Cardiac fibroblast (primary cell): ENCODE measurements at regions not wholly inside any gene's neighbourhood (a gene's known extent, or its start where the extent isn't known, plus 50 kb on each side); places are given as distances from the start of the nearest gene placed in this dataset.
"Not testable (repeated sequence)": the region's sequence is repeated elsewhere in the genome, so short reads cannot be mapped to it uniquely, and the experiment has no call there.

Experiments used
- DNase-seq, 2 donors: peaks; one replicate each; pipeline versions ENCODE4 v3.0.0 to v3.0.0-alpha.2; 2010; ENCODE audit warnings: low read depth in 2 of 2
- H3K4me3 ChIP-seq, 2 donors: replicated peaks in 1 of 2; 1 replicate in 1 of 2; 2 replicates in 1 of 2; pipeline ENCODE4 v1.5.1; 2011; ENCODE audit warnings: low read depth in 2 of 2, low read length in 2 of 2, mild to moderate bottlenecking in 2 of 2, moderate library complexity in 1 of 2
- CTCF ChIP-seq: IDR thresholded peaks from one replicate; pipeline ENCODE4 v1.5.1; 2011; ENCODE audit warnings: low read depth, mild to moderate bottlenecking, low read length, inconsistent platforms

GRCh38 chr4:132445386-132445785 is 703.7 kb upstream of the PCDH10 start:
- DNase-seq, result no peak
- TF ChIP-seq CTCF, result no peak
- H3K4me3 ChIP-seq, result no peak overlapping the region

- DNase-seq, H3K4me3 ChIP-seq: not testable (repeated sequence)
These were observed 691.1 kb upstream of the PCDH10 start for GRCh38 chr4:132457987-132458386.

DNA sequence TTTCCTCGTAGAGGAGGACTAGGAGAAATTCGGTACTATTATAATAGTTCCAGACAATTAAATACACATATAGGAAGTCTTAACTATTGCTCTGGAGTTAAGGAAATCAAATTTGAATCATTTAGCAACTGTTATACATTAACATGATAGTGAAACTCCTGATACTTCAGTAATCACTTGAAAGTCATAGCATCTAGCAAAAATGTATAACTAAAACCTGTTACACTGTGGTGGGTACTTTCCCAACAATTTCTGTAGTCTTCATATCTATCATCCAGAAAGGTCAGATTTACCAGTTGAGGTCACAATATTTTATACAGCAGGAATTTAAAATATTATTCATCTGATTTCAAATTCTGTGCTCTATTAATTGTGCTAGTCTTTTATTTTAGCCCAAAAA is 669.6 kb upstream of the PCDH10 start:
- no peak for TF ChIP-seq CTCF
- DNase-seq, result no peak
- no peak overlapping the region for H3K4me3 ChIP-seq

DNA sequence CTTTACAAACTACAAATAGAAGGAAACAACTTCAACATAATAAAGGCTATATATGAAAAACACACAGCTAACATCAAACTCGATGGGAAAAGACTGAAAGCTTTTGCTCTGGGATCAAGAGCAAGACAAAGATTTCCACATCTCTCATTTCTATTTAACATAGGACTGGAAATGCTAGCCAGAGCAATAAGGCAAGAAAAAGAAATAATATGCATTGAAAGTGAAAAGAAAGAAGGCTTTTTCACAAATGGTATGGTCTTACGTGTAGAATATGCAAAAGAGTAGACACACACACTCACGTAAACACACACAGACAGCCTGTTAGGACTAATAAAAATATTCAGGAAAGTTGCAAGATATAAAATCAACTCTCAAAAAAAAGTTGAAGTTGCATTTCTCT is 660.5 kb upstream of the PCDH10 start:
- no peak for TF ChIP-seq CTCF
- no peak for DNase-seq
- H3K4me3 ChIP-seq, result no peak overlapping the region

DNA sequence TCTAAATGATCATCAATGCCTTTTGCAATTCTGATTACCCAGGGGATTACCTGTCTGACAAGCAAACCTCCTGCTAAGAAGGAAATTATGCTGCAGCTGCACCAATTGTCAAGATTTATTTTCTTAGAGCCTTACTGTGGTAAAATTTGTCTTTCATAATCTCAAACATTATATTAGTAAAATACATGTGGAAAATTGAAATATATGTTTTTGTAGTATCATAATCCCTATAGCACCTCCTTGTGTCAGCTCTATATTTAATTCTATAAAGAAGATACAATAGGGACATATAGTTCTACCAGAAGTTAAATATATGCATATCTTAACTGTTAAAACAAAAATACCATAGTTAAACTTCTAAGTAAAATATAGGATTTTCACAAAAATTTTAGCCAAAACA is 655.6 kb upstream of the PCDH10 start:
- H3K4me3 ChIP-seq, result no peak overlapping the region
- DNase-seq, result no peak
- TF ChIP-seq CTCF, result no peak

- not testable (repeated sequence) for H3K4me3 ChIP-seq, DNase-seq
These were observed 653.8 kb upstream of the PCDH10 start for GRCh38 chr4:132495267-132495812.

- TF ChIP-seq CTCF, result no peak
- DNase-seq, result no peak
- H3K4me3 ChIP-seq, result no peak overlapping the region
These were observed 650.9 kb upstream of the PCDH10 start for GRCh38 chr4:132498215-132498614.

GRCh38 chr4:132502096-132502552 is 647.0 kb upstream of the PCDH10 start:
- no peak overlapping the region for H3K4me3 ChIP-seq
- no peak for TF ChIP-seq CTCF
- DNase-seq, result no peak
